Uterus (tissue), 2 donors: ENCODE measurements at regions not wholly inside any gene's neighbourhood (a gene's known extent, or its start where the extent isn't known, plus 50 kb on each side); places are given as distances from the start of the nearest gene placed in this dataset.

Source experiments
- POLR2A ChIP-seq, 2 donors: fragments of 450-650 bp; IDR thresholded peaks; one replicate each; pipeline ENCODE4 v1.6.1; 2016; ENCODE audit warnings: antibody characterized with exemption in 2 of 2, mild to moderate bottlenecking in 1 of 2, moderate library complexity in 1 of 2
- TF ChIP-seq, protein P1 (sequence below), 4 experiments: fragments of 200-600 bp in 2 of 4; fragments of 450-650 bp in 2 of 4; sonication (generic) in 2 of 4; IDR thresholded peaks; one replicate each; pipeline ENCODE4 v1.5.1; 2016 to 2019; ENCODE audit warnings: antibody characterized with exemption in 4 of 4, mild to moderate bottlenecking in 2 of 4, moderate library complexity in 1 of 4

DNA sequence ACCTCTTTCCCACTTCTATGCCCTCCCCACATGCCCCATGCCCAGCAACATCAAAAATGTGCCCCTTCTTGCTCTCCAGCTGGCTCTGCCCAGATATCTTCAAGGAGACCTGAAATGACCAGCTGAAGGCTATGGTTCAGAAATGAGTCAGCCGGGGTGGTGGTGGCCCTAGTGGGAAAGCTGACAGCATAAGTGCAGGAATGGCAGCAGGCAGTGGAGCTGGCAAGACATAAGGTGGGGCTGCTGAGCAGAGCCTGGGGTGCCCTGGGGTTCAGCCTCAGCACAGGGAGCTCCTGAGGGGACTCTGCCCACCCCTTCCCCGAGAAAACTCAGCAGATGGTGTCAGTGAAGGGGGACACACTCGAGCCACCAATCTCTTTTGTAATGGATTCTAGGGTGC is 593.4 kb downstream of the BUD13 start:
- TF ChIP-seq POLR2A (IDR thresholded peaks at IDR 0.05): no peak
- TF ChIP-seq, protein P1, sequence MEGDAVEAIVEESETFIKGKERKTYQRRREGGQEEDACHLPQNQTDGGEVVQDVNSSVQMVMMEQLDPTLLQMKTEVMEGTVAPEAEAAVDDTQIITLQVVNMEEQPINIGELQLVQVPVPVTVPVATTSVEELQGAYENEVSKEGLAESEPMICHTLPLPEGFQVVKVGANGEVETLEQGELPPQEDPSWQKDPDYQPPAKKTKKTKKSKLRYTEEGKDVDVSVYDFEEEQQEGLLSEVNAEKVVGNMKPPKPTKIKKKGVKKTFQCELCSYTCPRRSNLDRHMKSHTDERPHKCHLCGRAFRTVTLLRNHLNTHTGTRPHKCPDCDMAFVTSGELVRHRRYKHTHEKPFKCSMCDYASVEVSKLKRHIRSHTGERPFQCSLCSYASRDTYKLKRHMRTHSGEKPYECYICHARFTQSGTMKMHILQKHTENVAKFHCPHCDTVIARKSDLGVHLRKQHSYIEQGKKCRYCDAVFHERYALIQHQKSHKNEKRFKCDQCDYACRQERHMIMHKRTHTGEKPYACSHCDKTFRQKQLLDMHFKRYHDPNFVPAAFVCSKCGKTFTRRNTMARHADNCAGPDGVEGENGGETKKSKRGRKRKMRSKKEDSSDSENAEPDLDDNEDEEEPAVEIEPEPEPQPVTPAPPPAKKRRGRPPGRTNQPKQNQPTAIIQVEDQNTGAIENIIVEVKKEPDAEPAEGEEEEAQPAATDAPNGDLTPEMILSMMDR (IDR thresholded peaks at IDR 0.05): no peak
